PC-9 (cell line): ENCODE measurements at regions not wholly inside any gene's neighbourhood (a gene's known extent, or its start where the extent isn't known, plus 50 kb on each side); places are given as distances from the start of the nearest gene placed in this dataset.
"Not testable (repeated sequence)": the region's sequence is repeated elsewhere in the genome, so short reads cannot be mapped to it uniquely, and the experiment has no call there.

ENCODE experiments used
- BruUV-seq: library from RNA; stranded (reverse); fragments of 400-500 nt; replicated peaks from 2 replicates; lab custom pipeline; 2021; lab: Mats Ljungman, UMichigan
- CTCF ChIA-PET: fragments of 300-600 bp; sonication (Branson Sonifier 250); formaldehyde crosslinking; loops from one replicate; lab custom pipeline; 2022; ENCODE audit warnings: antibody characterized with exemption; lab: Charles Lee
- POLR2A ChIA-PET: fragments of 300-600 bp; sonication (Branson Sonifier 250); formaldehyde crosslinking; loops from one replicate; lab custom pipeline; 2022; ENCODE audit warnings: antibody characterized with exemption; ENCODE audit not compliant: unreplicated experiment; lab: Charles Lee
- DNase-seq, 2 experiments: peaks; one replicate each; pipeline versions ENCODE4 v3.0.0 to v3.0.0-alpha.2; 2015 to 2022; ENCODE audit warnings: mixed read lengths in 1 of 2
- H2AFZ ChIP-seq: fragments of 200-600 bp; sonication (generic); 2 replicates; pipeline ENCODE4 v1.8.1; 2017; ENCODE audit warnings: antibody characterized with exemption
- H3F3A ChIP-seq: fragments of 200-600 bp; sonication (generic); 2 replicates; pipeline ENCODE4 v1.8.1; 2017; ENCODE audit warnings: antibody characterized with exemption, mild to moderate bottlenecking, low read depth; ENCODE audit not compliant: insufficient read depth
- H3K27ac ChIP-seq: fragments of 200-600 bp; sonication (generic); 2 replicates; pipeline ENCODE4 v1.6.1; 2016; ENCODE audit warnings: mixed run types
- H3K27me3 ChIP-seq: fragments of 200-600 bp; sonication (generic); 2 replicates; pipeline ENCODE4 v1.6.1; 2016; ENCODE audit warnings: low read depth, mixed run types; ENCODE audit not compliant: insufficient read depth
- H3K36me3 ChIP-seq: fragments of 200-600 bp; sonication (generic); 2 replicates; pipeline ENCODE4 v1.6.1; 2016; ENCODE audit warnings: low read depth, mixed run types
- H3K4me1 ChIP-seq: fragments of 200-600 bp; sonication (generic); replicated peaks from 2 replicates; pipeline ENCODE4 v1.6.1; 2016; ENCODE audit warnings: mixed run types; ENCODE audit not compliant: insufficient read depth
- H3K4me2 ChIP-seq: fragments of 200-600 bp; sonication (generic); 2 replicates; pipeline ENCODE4 v1.6.1; 2017; ENCODE audit warnings: mixed run types
- H3K4me3 ChIP-seq: fragments of 200-600 bp; sonication (generic); 2 replicates; pipeline ENCODE4 v1.6.1; 2016; ENCODE audit warnings: mixed run types
- H3K79me2 ChIP-seq: fragments of 200-600 bp; sonication (generic); 2 replicates; pipeline ENCODE4 v1.6.1; 2017; ENCODE audit warnings: low read depth, mixed run types
- H3K9me2 ChIP-seq: fragments of 200-600 bp; sonication (generic); 2 replicates; pipeline ENCODE4 v1.8.1; 2017; ENCODE audit warnings: mild to moderate bottlenecking; ENCODE audit not compliant: insufficient read depth
- H3K9me3 ChIP-seq: fragments of 200-600 bp; sonication (generic); 2 replicates; pipeline ENCODE4 v1.8.1; 2016; ENCODE audit warnings: low read depth; ENCODE audit not compliant: insufficient read depth
- H4K20me1 ChIP-seq: fragments of 200-600 bp; sonication (generic); 2 replicates; pipeline ENCODE4 v1.8.1; 2017; ENCODE audit not compliant: insufficient read depth
- CTCF ChIP-seq: fragments of 200-600 bp; sonication (generic); conservative IDR thresholded peaks from 2 replicates; pipeline ENCODE4 v1.6.1; 2017; ENCODE audit warnings: mixed run types, antibody characterized with exemption, mild to moderate bottlenecking, moderate library complexity
- EZH2 ChIP-seq: fragments of 200-600 bp; sonication (generic); IDR thresholded peaks from 2 replicates; pipeline ENCODE4 v1.8.0; 2017; ENCODE audit warnings: antibody characterized with exemption, low read depth
- intact Hi-C: fragments of 100-400 bp; cut with micrococcal nuclease; formaldehyde crosslinking; loops from one replicate; pipeline ENCODE4 v1.10.0; 2022; ENCODE audit not compliant: unreplicated experiment

DNA sequence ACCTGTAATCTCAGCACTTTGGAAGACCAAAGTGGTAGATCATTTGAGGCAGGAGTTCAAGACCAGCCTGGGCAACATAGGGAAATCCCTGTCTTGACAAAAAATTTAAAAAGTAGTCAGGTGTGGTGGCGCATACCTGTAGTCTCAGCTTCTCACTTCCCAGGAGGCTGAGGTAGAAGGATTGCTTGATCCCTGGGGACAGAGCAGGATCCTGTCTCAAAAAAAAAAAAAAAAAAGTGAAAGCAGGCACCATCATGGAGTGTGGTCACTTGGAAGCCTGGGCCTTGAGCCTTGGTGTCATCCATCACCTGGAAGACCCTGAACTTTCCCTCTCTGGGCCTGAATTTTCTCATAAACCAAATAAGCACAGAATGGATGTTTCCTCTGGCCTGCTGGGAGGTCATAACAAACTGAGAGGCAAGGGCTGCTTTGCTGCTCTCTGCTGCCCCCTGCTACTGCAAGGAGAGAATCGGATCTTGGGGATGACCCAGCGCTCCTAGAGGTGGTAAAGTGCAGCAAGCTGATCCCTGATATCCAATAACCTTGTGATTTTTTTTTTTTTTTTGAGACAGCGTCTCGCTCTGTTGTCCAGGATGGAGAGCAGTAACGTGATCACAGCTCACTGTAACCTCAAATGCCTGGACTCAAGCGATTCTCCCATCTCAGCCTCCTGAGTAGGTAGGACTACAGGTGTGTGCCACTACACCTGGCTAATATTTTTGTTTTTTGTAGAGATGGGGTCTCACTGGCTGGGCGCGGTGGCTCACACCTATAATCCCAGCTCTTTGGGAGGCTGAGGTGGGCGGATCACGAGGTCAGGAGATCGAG lies 75.9 kb upstream of the RNU2-1 start:
- ChIA-PET CTCF (interaction anchor here (0.6 to 0.7 kb wide), 4 partner anchors 96 to 1466 kb away, joined by 3 to 16 read pairs (median 6); no protein-coding TSS in a partner anchor), POLR2A (no interaction called here)
- Histone ChIP-seq H3K27ac (no peak overlapping the region), H3F3A (0 out of 2 replicates have a peak, but pooled peaks cover 4% of the 10 kb centered on the region), H4K20me1 (no peaks in the 10 kb centered on the region), H2AFZ (no peak overlapping the region), H3K36me3 (no peaks in the 10 kb centered on the region), H3K4me1 (peaks cover 4% of the 10 kb centered on the region; the same call in 1 of the 2 replicates), H3K27me3 (no peaks in the 10 kb centered on the region), H3K79me2 (no peaks in the 10 kb centered on the region), H3K9me2 (no peaks in the 10 kb centered on the region), H3K4me3 (no peak overlapping the region), H3K9me3 (no peaks in the 10 kb centered on the region), H3K4me2 (no peak overlapping the region)
- TF ChIP-seq CTCF (no peak), EZH2 (no peak)
- no TSS peak for BruUV-seq
- peak in 1 of 2 experiments; percentile 49 for DNase-seq
- intact Hi-C loops: no loop called here

- Histone ChIP-seq H4K20me1 (no peaks in the 10 kb centered on the region), H3K79me2 (no peaks in the 10 kb centered on the region), H3F3A (0 out of 2 replicates have a peak, but pooled peaks cover 4% of the 10 kb centered on the region), H3K4me3 (no peak overlapping the region), H3K4me1 (peaks cover 4% of the 10 kb centered on the region; the same call in 1 of the 2 replicates), H3K27me3 (no peaks in the 10 kb centered on the region), H3K9me2 (no peaks in the 10 kb centered on the region), H3K36me3 (no peaks in the 10 kb centered on the region), H3K9me3 (no peaks in the 10 kb centered on the region), H2AFZ (no peak overlapping the region), H3K4me2 (no peak overlapping the region), H3K27ac (no peak overlapping the region)
- no peak for DNase-seq
- no peak for TF ChIP-seq EZH2
- no peak for TF ChIP-seq CTCF
- intact Hi-C loops: no loop called here
- BruUV-seq: no TSS peak
- CTCF ChIA-PET: interaction anchor here (0.7 kb wide), 1 partner anchor 275 kb away, joined by 6 read pairs; no protein-coding TSS in a partner anchor
- POLR2A ChIA-PET: no interaction called here
Measured at GRCh38 chr17:43308999-43309398, 75.2 kb upstream of the RNU2-1 start.

GRCh38 chr17:43304792-43305191 lies 71.0 kb upstream of the RNU2-1 start:
- H3K36me3 ChIP-seq, H2AFZ ChIP-seq, POLR2A ChIA-PET, H3K4me1 ChIP-seq, H3K79me2 ChIP-seq, H3K27me3 ChIP-seq, H3K4me2 ChIP-seq, H3F3A ChIP-seq, H4K20me1 ChIP-seq, H3K4me3 ChIP-seq, H3K27ac ChIP-seq, DNase-seq, H3K9me2 ChIP-seq, H3K9me3 ChIP-seq, intact Hi-C loops, BruUV-seq, CTCF ChIA-PET: not testable (repeated sequence)

DNA sequence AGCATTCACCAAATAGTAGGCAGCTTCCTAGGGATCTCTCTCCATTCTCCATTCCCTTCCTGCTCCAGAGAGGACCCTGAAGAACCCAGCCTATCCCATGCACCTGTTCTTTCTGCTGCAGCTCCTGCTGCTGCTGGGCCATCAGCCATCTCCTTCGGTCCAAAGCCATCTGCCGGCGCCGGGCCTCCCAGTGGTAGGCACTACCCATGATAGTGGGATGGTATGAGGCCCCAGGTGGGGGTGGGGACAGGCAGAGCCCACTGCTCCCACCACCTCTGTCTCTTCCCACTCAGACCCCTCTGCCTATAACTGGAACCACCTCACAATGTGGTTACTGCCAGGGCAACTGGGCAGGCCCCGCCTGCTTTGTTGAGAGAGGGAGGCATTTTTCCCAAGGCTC lies 69.3 kb upstream of the RNU2-1 start:
- H2AFZ ChIP-seq, H3K27me3 ChIP-seq, H3K9me2 ChIP-seq, H3K27ac ChIP-seq, CTCF ChIA-PET, H3K36me3 ChIP-seq, intact Hi-C loops, H3K9me3 ChIP-seq, H3K4me2 ChIP-seq, H3F3A ChIP-seq, H4K20me1 ChIP-seq, DNase-seq, H3K4me3 ChIP-seq, H3K4me1 ChIP-seq, POLR2A ChIA-PET, H3K79me2 ChIP-seq: not testable (repeated sequence)
- BruUV-seq: TSS peak; percentile 4

GRCh38 chr17:43299300-43300076 lies 65.7 kb upstream of the RNU2-1 start:
- H3F3A ChIP-seq, H4K20me1 ChIP-seq, H3K27ac ChIP-seq, H3K9me2 ChIP-seq, H3K9me3 ChIP-seq, H3K4me3 ChIP-seq, DNase-seq, POLR2A ChIA-PET, H3K4me2 ChIP-seq, H3K36me3 ChIP-seq, H3K27me3 ChIP-seq, H3K79me2 ChIP-seq, intact Hi-C loops, H2AFZ ChIP-seq, CTCF ChIA-PET, H3K4me1 ChIP-seq: not testable (repeated sequence)
- TSS peak; percentile 82 for BruUV-seq
